ENCODE measurements at regions not wholly inside any gene's neighbourhood (a gene's known extent, or its start where the extent isn't known, plus 50 kb on each side); places are given as distances from the start of the nearest gene placed in this dataset.

- Mint-ChIP-seq H3K4me1 (ENCODE audit: low read depth) (no peaks in the 10 kb centered on the region), H3K9me3 (ENCODE audit: low read depth) (no peaks in the 10 kb centered on the region), H3K4me3 (ENCODE audit: unreplicated experiment) (no peak overlapping the region), H3K27ac (ENCODE audit: unreplicated experiment) (no peak overlapping the region), H3K36me3 (ENCODE audit: low read depth) (no peaks in the 10 kb centered on the region), H3K27me3 (ENCODE audit: low read depth) (peaks cover 25% of the 10 kb centered on the region)
- no peak for DNase-seq (ENCODE audit: low spot score)
- TF ChIP-seq CTCF (IDR thresholded peaks at IDR 0.05) = no peak
Observed at GRCh38 chr5:152102057-152102456, 177.4 kb upstream of the GLRA1 start.

GRCh38 chr5:152100462-152100861 lies 175.8 kb upstream of the GLRA1 start:
- H3K4me1 Mint-ChIP-seq (ENCODE audit: low read depth) = no peaks in the 10 kb centered on the region
- no peak overlapping the region for H3K4me3 Mint-ChIP-seq (ENCODE audit: unreplicated experiment)
- no peaks in the 10 kb centered on the region for H3K36me3 Mint-ChIP-seq (ENCODE audit: low read depth)
- peaks cover 33% of the 10 kb centered on the region for H3K27me3 Mint-ChIP-seq (ENCODE audit: low read depth)
- H3K9me3 Mint-ChIP-seq (ENCODE audit: low read depth) = no peaks in the 10 kb centered on the region
- no peak overlapping the region for H3K27ac Mint-ChIP-seq (ENCODE audit: unreplicated experiment)
- no peak for TF ChIP-seq CTCF (IDR thresholded peaks at IDR 0.05)
- no peak for DNase-seq (ENCODE audit: low spot score)

- no peaks in the 10 kb centered on the region for H3K4me1 Mint-ChIP-seq (ENCODE audit: low read depth)
- TF ChIP-seq CTCF (IDR thresholded peaks at IDR 0.05) = no peak
- no peak for DNase-seq (ENCODE audit: low spot score)
- H3K4me3 Mint-ChIP-seq (ENCODE audit: unreplicated experiment) = no peak overlapping the region
- H3K27me3 Mint-ChIP-seq (ENCODE audit: low read depth) = peaks cover 32% of the 10 kb centered on the region
- H3K9me3 Mint-ChIP-seq (ENCODE audit: low read depth) = no peaks in the 10 kb centered on the region
- H3K36me3 Mint-ChIP-seq (ENCODE audit: low read depth) = no peaks in the 10 kb centered on the region
- H3K27ac Mint-ChIP-seq (ENCODE audit: unreplicated experiment) = no peak overlapping the region
Observed at GRCh38 chr5:152097128-152097527, 172.5 kb upstream of the GLRA1 start.

GRCh38 chr5:152094716-152095115 lies 170.1 kb upstream of the GLRA1 start:
- TF ChIP-seq CTCF (IDR thresholded peaks at IDR 0.05) = no peak
- H3K9me3 Mint-ChIP-seq (ENCODE audit: low read depth) = no peaks in the 10 kb centered on the region
- H3K4me1 Mint-ChIP-seq (ENCODE audit: low read depth) = no peaks in the 10 kb centered on the region
- H3K4me3 Mint-ChIP-seq (ENCODE audit: unreplicated experiment) = no peak overlapping the region
- no peaks in the 10 kb centered on the region for H3K36me3 Mint-ChIP-seq (ENCODE audit: low read depth)
- DNase-seq (ENCODE audit: low spot score) = no peak
- no peak overlapping the region for H3K27ac Mint-ChIP-seq (ENCODE audit: unreplicated experiment)
- peaks cover 28% of the 10 kb centered on the region for H3K27me3 Mint-ChIP-seq (ENCODE audit: low read depth)

GRCh38 chr5:152094060-152094459 lies 169.4 kb upstream of the GLRA1 start:
- DNase-seq (ENCODE audit: low spot score) = no peak

More at GRCh38 chr5:152094060-152094459, 169.4 kb upstream of the GLRA1 start:
- no peak overlapping the region for H3K27ac Mint-ChIP-seq (ENCODE audit: unreplicated experiment)
- H3K36me3 Mint-ChIP-seq (ENCODE audit: low read depth) = no peaks in the 10 kb centered on the region
- no peak overlapping the region for H3K4me3 Mint-ChIP-seq (ENCODE audit: unreplicated experiment)
- no peak for TF ChIP-seq CTCF (IDR thresholded peaks at IDR 0.05)
- no peaks in the 10 kb centered on the region for H3K9me3 Mint-ChIP-seq (ENCODE audit: low read depth)
- H3K4me1 Mint-ChIP-seq (ENCODE audit: low read depth) = no peaks in the 10 kb centered on the region
- H3K27me3 Mint-ChIP-seq (ENCODE audit: low read depth) = peaks cover 28% of the 10 kb centered on the region

All from chondrocyte (in vitro differentiated cells).